ENCODE measurements at regions not wholly inside any gene's neighbourhood (a gene's known extent, or its start where the extent isn't known, plus 50 kb on each side); places are given as distances from the start of the nearest gene placed in this dataset.

- peak overlapping the region in 10 of 11 experiments; percentile 46 to 94 (median 90); a peak in 20 of 22 replicates for H3K27ac ChIP-seq
- H3K4me3 ChIP-seq, result peak overlapping the region in 3 of 10 experiments; percentile 10 to 28 (median 13); a peak in 4 of 20 replicates
- H3K9ac ChIP-seq, result peak overlapping the region; percentile 27 to 83 (median 76); a peak in 21 of 22 replicates
- peak overlapping the region; percentile 76 to 96 (median 88) for H3K4me2 ChIP-seq
- H3K27me3 ChIP-seq, result no peaks in the 10 kb centered on the region
- H3K4me1 ChIP-seq, result peaks cover 87 to 100% (median 100%) of the 10 kb centered on the region in 10 experiments
- no peaks in the 10 kb centered on the region for H3K36me3 ChIP-seq
- H3K9me3 ChIP-seq (replicated peaks in 1 of 11), result peaks cover 6 to 12% (median 7%) of the 10 kb centered on the region in 11 experiments; a peak in 13 of 22 replicates
- TF ChIP-seq Cebpa-rat (IDR thresholded peaks at IDR 0.05), result peak in 6 of 11 experiments; percentile 20 to 68 (median 52); a peak in 6 of 22 replicates
- no peaks in the 10 kb centered on the region for H4K20me1 ChIP-seq
Observed at GRCh38 chr5:135225856-135226560, 173.0 kb downstream of the MACROH2A1 start.

GRCh38 chr5:135223891-135224625, 175.0 kb downstream of the MACROH2A1 start:
- H3K9ac ChIP-seq, result peak overlapping the region in 9 of 11 experiments; percentile 43 to 83 (median 78); a peak in 15 of 22 replicates
- H3K9me3 ChIP-seq (replicated peaks in 1 of 11), result peaks cover under 1 to 5% (median 2%) of the 10 kb centered on the region in 11 experiments; a peak in 12 of 22 replicates
- peak overlapping the region; percentile 76 to 96 (median 88) for H3K4me2 ChIP-seq
- H3K4me1 ChIP-seq, result peaks cover 76 to 100% (median 96%) of the 10 kb centered on the region in 10 experiments
- H3K36me3 ChIP-seq, result no peaks in the 10 kb centered on the region
- peak overlapping the region in 5 of 10 experiments; percentile 10 to 45 (median 35); a peak in 8 of 20 replicates for H3K4me3 ChIP-seq
- no peaks in the 10 kb centered on the region for H3K27me3 ChIP-seq
- no peaks in the 10 kb centered on the region for H4K20me1 ChIP-seq
- peak overlapping the region; percentile 8 to 94 (median 89); a peak in 20 of 22 replicates for H3K27ac ChIP-seq
- peak in 3 of 11 experiments; percentile 22 to 41 (median 39); a peak in 3 of 22 replicates for TF ChIP-seq Cebpa-rat (IDR thresholded peaks at IDR 0.05)

GRCh38 chr5:135223404-135223803, 175.6 kb downstream of the MACROH2A1 start:
- Histone ChIP-seq H3K9ac (peak overlapping the region in 6 of 11 experiments; percentile 43 to 83 (median 77); a peak in 10 of 22 replicates), H3K4me3 (no peak overlapping the region), H4K20me1 (no peaks in the 10 kb centered on the region), H3K4me1 (peaks cover 69 to 100% (median 92%) of the 10 kb centered on the region in 10 experiments), H3K27me3 (no peaks in the 10 kb centered on the region), H3K4me2 (peak overlapping the region; percentile 76 to 96 (median 88)), H3K9me3 (replicated peaks in 1 of 11) (no peaks in the 10 kb centered on the region), H3K27ac (peak overlapping the region in 9 of 11 experiments; percentile 50 to 94 (median 91); a peak in 18 of 22 replicates), H3K36me3 (no peaks in the 10 kb centered on the region)
- no peak for TF ChIP-seq Cebpa-rat (IDR thresholded peaks at IDR 0.05)

GRCh38 chr5:135222771-135223170, 176.3 kb downstream of the MACROH2A1 start:
- no peaks in the 10 kb centered on the region for H3K36me3 ChIP-seq
- H3K27ac ChIP-seq, result peak overlapping the region in 9 of 11 experiments; percentile 50 to 94 (median 91); a peak in 18 of 22 replicates
- no peaks in the 10 kb centered on the region for H3K27me3 ChIP-seq
- H3K9me3 ChIP-seq (replicated peaks in 1 of 11), result no peaks in the 10 kb centered on the region
- H3K4me3 ChIP-seq, result no peak overlapping the region
- H4K20me1 ChIP-seq, result no peaks in the 10 kb centered on the region
- peaks cover 63 to 100% (median 89%) of the 10 kb centered on the region in 10 experiments for H3K4me1 ChIP-seq
- H3K9ac ChIP-seq, result peak overlapping the region in 4 of 11 experiments; percentile 73 to 83 (median 78); a peak in 5 of 22 replicates
- no peak for TF ChIP-seq Cebpa-rat (IDR thresholded peaks at IDR 0.05)
- H3K4me2 ChIP-seq, result peak overlapping the region; percentile 76 to 96 (median 88); a peak in 21 of 22 replicates

GRCh38 chr5:135222171-135222681, 176.8 kb downstream of the MACROH2A1 start:
- Histone ChIP-seq H3K27ac (peak overlapping the region in 8 of 11 experiments; percentile 50 to 94 (median 92); a peak in 16 of 22 replicates), H4K20me1 (no peaks in the 10 kb centered on the region), H3K9me3 (replicated peaks in 1 of 11) (no peaks in the 10 kb centered on the region), H3K36me3 (no peaks in the 10 kb centered on the region), H3K4me3 (no peak overlapping the region), H3K9ac (peak overlapping the region in 3 of 11 experiments; percentile 4 to 14 (median 14); a peak in 4 of 22 replicates), H3K4me1 (peaks cover 58 to 100% (median 87%) of the 10 kb centered on the region in 10 experiments), H3K4me2 (peak overlapping the region in 9 of 11 experiments; percentile 61 to 96 (median 87); a peak in 15 of 22 replicates), H3K27me3 (no peaks in the 10 kb centered on the region)
- TF ChIP-seq Cebpa-rat (IDR thresholded peaks at IDR 0.05), result no peak

GRCh38 chr5:135221696-135222095, 177.3 kb downstream of the MACROH2A1 start:
- H4K20me1 ChIP-seq, result no peaks in the 10 kb centered on the region
- H3K27me3 ChIP-seq, result no peaks in the 10 kb centered on the region
- peak overlapping the region in 9 of 11 experiments; percentile 61 to 96 (median 87); a peak in 16 of 22 replicates for H3K4me2 ChIP-seq
- 0 out of 22 replicates have a peak overlapping the region, but pooled peaks of 1 of the 11 experiments have one; percentile 24 for H3K9ac ChIP-seq
- H3K9me3 ChIP-seq (replicated peaks in 1 of 11), result no peaks in the 10 kb centered on the region
- peak overlapping the region in 10 of 11 experiments; percentile 16 to 94 (median 90); a peak in 18 of 22 replicates for H3K27ac ChIP-seq
- peaks cover 52 to 100% (median 87%) of the 10 kb centered on the region in 10 experiments for H3K4me1 ChIP-seq
- H3K4me3 ChIP-seq, result no peak overlapping the region
- H3K36me3 ChIP-seq, result no peaks in the 10 kb centered on the region
- TF ChIP-seq Cebpa-rat (IDR thresholded peaks at IDR 0.05), result no peak

- Histone ChIP-seq H3K4me3 (no peak overlapping the region), H3K27me3 (no peaks in the 10 kb centered on the region), H3K9me3 (replicated peaks in 1 of 11) (no peaks in the 10 kb centered on the region), H3K27ac (peak overlapping the region in 10 of 11 experiments; percentile 16 to 94 (median 90); a peak in 18 of 22 replicates), H4K20me1 (no peaks in the 10 kb centered on the region), H3K4me1 (peaks cover 47 to 100% (median 87%) of the 10 kb centered on the region in 10 experiments), H3K4me2 (peak overlapping the region; percentile 43 to 96 (median 85); a peak in 21 of 22 replicates), H3K36me3 (no peaks in the 10 kb centered on the region), H3K9ac (peak overlapping the region in 1 of 11 experiments; percentile 24; a peak in 1 of 22 replicates)
- TF ChIP-seq Cebpa-rat (IDR thresholded peaks at IDR 0.05), result no peak
Observed at GRCh38 chr5:135221187-135221473, 177.9 kb downstream of the MACROH2A1 start.

- peak overlapping the region; percentile 43 to 96 (median 85) for H3K4me2 ChIP-seq
- H3K27ac ChIP-seq, result peak overlapping the region in 10 of 11 experiments; percentile 16 to 94 (median 90); a peak in 17 of 22 replicates
- H3K36me3 ChIP-seq, result no peaks in the 10 kb centered on the region
- H3K27me3 ChIP-seq, result no peaks in the 10 kb centered on the region
- no peaks in the 10 kb centered on the region for H3K9me3 ChIP-seq (replicated peaks in 1 of 11)
- H3K9ac ChIP-seq, result peak overlapping the region in 1 of 11 experiments; percentile 24; a peak in 1 of 22 replicates
- H4K20me1 ChIP-seq, result no peaks in the 10 kb centered on the region
- no peak for TF ChIP-seq Cebpa-rat (IDR thresholded peaks at IDR 0.05)
- no peak overlapping the region for H3K4me3 ChIP-seq
- peaks cover 47 to 100% (median 87%) of the 10 kb centered on the region in 10 experiments for H3K4me1 ChIP-seq
Observed at GRCh38 chr5:135220394-135221186, 178.4 kb downstream of the MACROH2A1 start.
